Large intestine (tissue), 3 donors: ENCODE measurements at regions not wholly inside any gene's neighbourhood (a gene's known extent, or its start where the extent isn't known, plus 50 kb on each side); places are given as distances from the start of the nearest gene placed in this dataset.

Experiments
- DNase-seq, 2 donors: peaks; one replicate each; pipeline versions ENCODE4 v3.0.0 to v3.0.0-alpha.2; 2013
- H3K27ac ChIP-seq: one replicate; pipeline ENCODE4 v1.5.1; 2013; ENCODE audit warnings: low read length
- H3K27me3 ChIP-seq: 2 replicates; pipeline ENCODE4 v1.6.1; 2013; ENCODE audit warnings: low read length; ENCODE audit not compliant: control insufficient read depth, insufficient read depth
- H3K36me3 ChIP-seq: 2 replicates; pipeline ENCODE4 v1.6.1; 2013; ENCODE audit warnings: low read length; ENCODE audit not compliant: control insufficient read depth, insufficient read depth
- H3K4me1 ChIP-seq: one replicate; pipeline ENCODE4 v1.6.1; 2013; ENCODE audit warnings: low read length; ENCODE audit not compliant: control insufficient read depth, insufficient read depth
- H3K4me3 ChIP-seq: one replicate; pipeline ENCODE4 v1.5.1; 2013; ENCODE audit warnings: low read length
- H3K9me3 ChIP-seq: one replicate; pipeline ENCODE4 v1.6.1; 2013; ENCODE audit warnings: mild to moderate bottlenecking, low read depth, low read length, moderate library complexity; ENCODE audit not compliant: control insufficient read depth
- WGBS: methylation state at CpG from one replicate; pipeline ENCODE4 v1.1.5; 2013; ENCODE audit warnings: low lambda C conversion rate; ENCODE audit not compliant: insufficient coverage; 5-methylcytosine and 5-hydroxymethylcytosine counted together

DNA sequence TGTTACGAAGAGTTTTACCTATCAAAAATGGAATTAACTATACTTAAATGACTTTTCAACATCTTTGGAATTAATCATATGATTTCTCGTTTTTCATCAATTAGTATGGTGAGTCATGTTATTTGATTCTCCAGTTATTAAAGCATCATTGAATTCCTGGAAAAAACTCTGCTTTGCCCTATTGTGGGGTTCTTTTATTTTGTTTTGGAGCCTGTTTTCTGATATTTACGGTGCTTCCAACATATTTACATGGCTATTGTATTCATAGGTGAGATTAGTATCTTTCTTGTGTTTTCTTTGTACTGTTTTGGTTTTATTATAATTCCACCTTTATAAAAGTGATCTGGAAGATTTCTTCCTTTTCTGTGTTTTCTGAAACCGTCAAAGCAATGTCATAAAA is 902.7 kb downstream of the TBC1D22A start:
- Histone ChIP-seq H3K4me1 (no peaks in the 10 kb centered on the region), H3K27me3 (no peaks in the 10 kb centered on the region), H3K4me3 (no peak overlapping the region), H3K9me3 (no peaks in the 10 kb centered on the region), H3K36me3 (no peaks in the 10 kb centered on the region), H3K27ac (no peak overlapping the region)
- 74% methylated on average over 3 of the region's 4 CpGs for WGBS
- DNase-seq: no peak

DNA sequence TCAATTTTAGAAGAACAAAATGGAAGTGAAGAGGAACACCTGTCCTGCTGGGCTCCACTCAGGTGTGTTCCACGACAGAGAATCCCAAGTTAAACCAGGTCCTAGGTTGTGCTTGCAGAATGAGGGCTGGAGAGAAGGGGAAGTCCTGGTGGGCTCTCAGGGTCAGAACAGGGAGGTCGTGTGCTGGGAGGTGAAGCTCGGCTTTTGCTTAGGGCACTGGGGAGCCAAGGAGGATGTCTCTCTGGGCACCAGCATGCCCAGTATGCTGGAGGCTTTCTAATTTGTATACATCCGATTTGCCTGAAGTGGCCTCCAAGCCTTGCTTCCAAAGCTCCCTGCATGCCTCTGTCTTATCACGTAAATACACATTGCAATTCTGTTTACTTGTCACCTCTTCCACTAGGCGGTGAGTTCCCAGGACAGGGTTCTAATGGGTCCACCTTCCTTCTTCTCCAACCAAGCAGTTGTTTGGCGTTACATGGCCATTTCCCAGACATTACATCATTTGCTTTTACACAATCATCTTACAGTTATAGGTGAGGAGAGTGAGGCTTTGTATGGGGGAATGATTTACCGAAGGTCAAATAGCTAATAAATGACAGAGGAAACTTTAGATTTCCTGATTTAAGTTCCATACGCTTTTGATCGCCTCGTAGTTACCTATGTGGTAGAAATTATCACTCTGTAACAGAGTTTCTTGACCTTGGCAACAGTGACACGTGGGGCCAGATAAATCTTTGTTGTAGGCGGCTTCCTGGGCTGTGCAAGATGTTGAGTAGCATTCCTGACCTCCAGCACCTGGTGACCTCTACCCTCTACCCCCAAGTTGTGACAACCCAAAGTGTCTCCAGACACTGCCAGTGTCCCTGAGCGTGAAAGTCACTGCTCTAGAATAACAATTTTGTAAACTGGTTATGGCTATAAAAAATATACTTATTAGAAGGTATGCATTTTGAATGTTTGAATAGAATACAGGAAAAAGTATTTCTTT is 901.5 kb downstream of the TBC1D22A start:
- H3K9me3 ChIP-seq: no peaks in the 10 kb centered on the region
- 100% methylated on average over 1 of the region's 14 CpGs for WGBS
- H3K4me3 ChIP-seq: no peak overlapping the region
- no peaks in the 10 kb centered on the region for H3K36me3 ChIP-seq
- no peaks in the 10 kb centered on the region for H3K4me1 ChIP-seq
- no peak for DNase-seq
- no peaks in the 10 kb centered on the region for H3K27me3 ChIP-seq
- H3K27ac ChIP-seq: no peak overlapping the region

DNA sequence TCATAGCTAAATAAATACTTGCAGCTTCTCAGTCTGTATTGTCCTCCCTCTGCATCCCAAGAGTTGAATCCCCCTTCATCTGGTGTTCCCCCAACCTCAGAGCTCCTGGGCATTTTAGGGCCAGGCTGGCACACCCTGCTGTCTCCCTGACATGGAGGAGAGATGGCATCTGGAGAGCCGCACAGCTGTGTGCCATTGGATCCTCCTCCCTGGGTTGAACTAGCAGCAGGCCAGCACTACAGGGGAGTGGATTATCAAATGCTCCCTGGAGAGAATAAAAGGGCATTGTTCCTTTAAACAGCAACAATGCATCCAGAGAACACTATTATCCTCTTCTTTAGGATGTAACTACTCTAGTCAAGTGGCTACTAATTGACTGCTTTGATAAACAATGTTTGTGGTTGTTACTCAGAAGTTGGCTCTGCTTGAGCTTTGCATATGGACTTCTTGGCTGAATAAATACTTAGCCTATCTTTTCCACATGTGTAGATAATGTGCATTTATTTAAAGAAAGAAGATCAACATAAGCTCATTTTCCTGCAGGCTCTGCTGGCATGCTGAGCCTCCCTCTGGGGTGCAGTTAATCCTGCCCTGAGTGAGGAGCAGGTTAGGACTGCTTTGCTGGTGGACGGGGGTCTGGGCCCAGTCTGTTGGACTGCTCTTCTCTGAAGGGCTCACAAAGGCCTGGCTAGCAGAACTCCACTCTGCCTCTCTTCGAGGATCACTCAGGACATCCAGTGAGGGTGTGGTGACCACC is 897.2 kb downstream of the TBC1D22A start:
- WGBS: no CpG with 5 or more reads among the region's 3 CpGs
- H3K4me1 ChIP-seq: no peaks in the 10 kb centered on the region
- no peaks in the 10 kb centered on the region for H3K27me3 ChIP-seq
- no peak overlapping the region for H3K27ac ChIP-seq
- peak in 1 of 2 donors; percentile 4 for DNase-seq
- no peaks in the 10 kb centered on the region for H3K36me3 ChIP-seq
- H3K4me3 ChIP-seq: no peak overlapping the region
- H3K9me3 ChIP-seq: no peaks in the 10 kb centered on the region

- Histone ChIP-seq H3K27ac (no peak overlapping the region), H3K4me3 (no peak overlapping the region), H3K4me1 (no peaks in the 10 kb centered on the region), H3K36me3 (no peaks in the 10 kb centered on the region), H3K9me3 (no peaks in the 10 kb centered on the region), H3K27me3 (no peaks in the 10 kb centered on the region)
- no peak for DNase-seq
- WGBS: no CpG with 5 or more reads among the region's 5 CpGs
Observed at GRCh38 chr22:47658182-47658581, 895.7 kb downstream of the TBC1D22A start.

- no peaks in the 10 kb centered on the region for H3K36me3 ChIP-seq
- WGBS: no CpG with 5 or more reads among the region's 6 CpGs
- H3K4me3 ChIP-seq: no peak overlapping the region
- DNase-seq: no peak
- H3K4me1 ChIP-seq: no peaks in the 10 kb centered on the region
- H3K27ac ChIP-seq: no peak overlapping the region
- no peaks in the 10 kb centered on the region for H3K27me3 ChIP-seq
- peaks cover 3% of the 10 kb centered on the region for H3K9me3 ChIP-seq
Observed at GRCh38 chr22:47657224-47657623, 894.8 kb downstream of the TBC1D22A start.

DNA sequence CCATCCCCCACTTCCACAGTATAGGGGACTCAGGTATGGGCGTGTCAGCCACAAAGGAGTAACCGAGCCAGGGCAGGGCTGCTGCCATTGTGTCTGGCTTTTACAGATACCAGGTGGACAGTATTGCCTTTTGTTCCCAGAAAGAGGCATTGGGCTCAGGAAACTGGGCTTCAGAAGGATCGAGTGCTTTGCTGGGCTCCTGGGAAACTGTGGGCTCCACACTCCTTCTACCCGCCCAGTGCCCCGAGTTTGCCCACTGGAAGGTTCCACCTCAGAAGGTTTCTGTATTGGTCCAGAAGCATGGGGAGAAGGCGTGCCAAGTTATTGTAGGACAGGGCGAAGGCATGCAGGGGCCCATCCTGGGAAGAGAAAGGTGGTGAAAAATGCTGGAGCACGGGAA is 894.4 kb downstream of the TBC1D22A start:
- Histone ChIP-seq H3K27me3 (no peaks in the 10 kb centered on the region), H3K9me3 (peaks cover 3% of the 10 kb centered on the region), H3K27ac (no peak overlapping the region), H3K4me1 (no peaks in the 10 kb centered on the region), H3K36me3 (no peaks in the 10 kb centered on the region), H3K4me3 (no peak overlapping the region)
- no peak for DNase-seq
- WGBS: no CpG with 5 or more reads among the region's 8 CpGs

GRCh38 chr22:47655930-47656329 is 893.5 kb downstream of the TBC1D22A start:
- 0% methylated on average over 1 of the region's 3 CpGs for WGBS
- no peak for DNase-seq
- H3K9me3 ChIP-seq: peaks cover 3% of the 10 kb centered on the region
- H3K27me3 ChIP-seq: no peaks in the 10 kb centered on the region
- H3K4me3 ChIP-seq: no peak overlapping the region
- no peaks in the 10 kb centered on the region for H3K36me3 ChIP-seq
- no peak overlapping the region for H3K27ac ChIP-seq
- H3K4me1 ChIP-seq: no peaks in the 10 kb centered on the region

- H3K27me3 ChIP-seq: no peaks in the 10 kb centered on the region
- no peaks in the 10 kb centered on the region for H3K4me1 ChIP-seq
- H3K4me3 ChIP-seq: no peak overlapping the region
- no peak overlapping the region for H3K27ac ChIP-seq
- no peaks in the 10 kb centered on the region for H3K36me3 ChIP-seq
- no peak for DNase-seq
- H3K9me3 ChIP-seq: peaks cover 3% of the 10 kb centered on the region
- no CpG with 5 or more reads among the region's 5 CpGs for WGBS
Observed at GRCh38 chr22:47654922-47655491, 892.6 kb downstream of the TBC1D22A start.

DNA sequence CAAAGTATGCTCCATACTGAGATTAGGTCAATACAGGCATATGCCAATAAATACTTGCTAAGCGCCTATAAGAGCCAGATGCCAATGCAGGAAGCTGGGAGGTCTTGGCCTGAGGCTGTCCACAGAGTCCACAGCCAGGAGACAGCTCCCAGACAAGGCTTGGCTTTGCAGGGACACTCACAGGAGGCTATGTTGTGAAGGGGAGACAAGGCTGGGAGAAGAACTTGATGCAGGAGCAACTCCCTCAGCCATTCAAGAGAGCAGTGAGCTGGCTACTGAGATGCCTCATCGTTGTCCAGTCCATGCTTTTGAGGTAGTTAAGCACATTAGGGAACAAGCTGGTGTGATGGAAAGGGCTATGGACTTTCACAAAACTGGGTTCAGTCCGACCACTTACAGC is 891.5 kb downstream of the TBC1D22A start:
- Histone ChIP-seq H3K9me3 (peaks cover 3% of the 10 kb centered on the region), H3K4me3 (no peak overlapping the region), H3K4me1 (no peaks in the 10 kb centered on the region), H3K27me3 (no peaks in the 10 kb centered on the region), H3K36me3 (no peaks in the 10 kb centered on the region), H3K27ac (no peak overlapping the region)
- no peak for DNase-seq
- WGBS: 100% methylated on average over 1 of the region's 3 CpGs

DNA sequence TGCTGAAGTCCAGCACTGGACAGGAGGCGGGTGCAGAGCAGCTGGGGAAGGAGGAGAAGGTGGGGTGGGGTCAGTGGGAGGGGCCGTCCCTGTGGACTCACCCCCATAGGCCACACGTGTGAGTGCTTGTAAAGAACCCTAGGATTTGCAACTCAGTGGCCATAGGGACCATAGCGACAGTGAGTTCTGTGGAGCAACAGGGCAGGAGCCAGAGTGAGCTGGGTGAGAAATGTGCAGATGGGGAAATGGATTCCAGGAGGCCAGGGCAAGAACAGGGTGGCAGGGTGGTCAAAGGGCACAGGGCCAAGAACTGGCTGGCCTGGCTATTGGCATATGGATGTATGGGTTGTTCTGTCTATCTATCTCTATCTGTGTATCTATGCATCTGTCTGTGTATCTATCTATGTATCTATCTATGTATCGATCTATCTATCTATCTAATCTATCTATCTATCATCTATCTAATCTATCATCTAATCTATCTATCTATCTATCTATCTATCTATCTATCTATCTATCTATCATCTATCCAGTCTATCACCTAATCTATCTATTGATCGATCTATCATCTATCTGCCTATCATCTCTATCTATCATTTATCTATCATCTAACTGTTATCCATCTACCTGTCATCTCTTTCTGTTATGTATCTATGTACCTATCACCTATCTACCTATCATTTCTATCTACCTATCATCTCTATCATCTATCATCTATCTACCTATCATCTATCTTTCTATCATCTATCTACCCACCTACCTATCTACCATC is 889.0 kb downstream of the TBC1D22A start:
- Histone ChIP-seq H3K27me3 (no peaks in the 10 kb centered on the region), H3K4me3 (no peak overlapping the region), H3K36me3 (no peaks in the 10 kb centered on the region), H3K9me3 (peaks cover 8% of the 10 kb centered on the region), H3K4me1 (no peaks in the 10 kb centered on the region), H3K27ac (no peak overlapping the region)
- 100% methylated on average over 2 of the region's 6 CpGs for WGBS
- DNase-seq: no peak
